IMR-90 (cell line): ENCODE measurements at regions not wholly inside any gene's neighbourhood (a gene's known extent, or its start where the extent isn't known, plus 50 kb on each side); places are given as distances from the start of the nearest gene placed in this dataset.
A peak's percentile ranks its signal among the peaks of the same experiment; 100 is the strongest.

ENCODE experiments used
- ATAC-seq: fragments of 200-7000 bp; cut with Tn5 transposase; 2 replicates; pipeline ENCODE4 v1.9.1; 2020; ENCODE audit warnings: low read depth, mild to moderate bottlenecking, moderate library complexity
- BruUV-seq: library from RNA; stranded (reverse); fragments of 400-500 nt; replicated peaks from 2 replicates; lab custom pipeline; 2021; lab: Mats Ljungman, UMichigan
- CTCF ChIA-PET: fragments of 300-600 bp; formaldehyde crosslinking; extraction: SDS; loops from one replicate; lab custom pipeline; 2021; ENCODE audit warnings: antibody characterized with exemption; lab: Yijun Ruan, JAX
- POLR2A ChIA-PET: fragments of 300-600 bp; sonication (Branson Sonifier 250); formaldehyde crosslinking; loops from one replicate; lab custom pipeline; 2022; ENCODE audit warnings: antibody characterized with exemption; ENCODE audit not compliant: unreplicated experiment; lab: Charles Lee
- DNase-seq: peaks from one replicate; pipeline ENCODE4 v3.0.0; 2013
- H2AFZ ChIP-seq: replicated peaks from 2 replicates; pipeline ENCODE3; 2013; ENCODE audit warnings: low read length, mild to moderate bottlenecking; ENCODE audit not compliant: poor library complexity
- H2AK5ac ChIP-seq: 2 replicates; pipeline ENCODE4 v1.6.1; 2013; ENCODE audit warnings: low read depth, low read length, inconsistent platforms
- H2AK9ac ChIP-seq: replicated peaks from 2 replicates; pipeline ENCODE3; 2013; ENCODE audit warnings: mild to moderate bottlenecking, low read depth, low read length, moderate library complexity; ENCODE audit not compliant: poor library complexity
- H2BK120ac ChIP-seq: 2 replicates; pipeline ENCODE4 v1.6.1; 2013; ENCODE audit warnings: low read depth, low read length, inconsistent platforms
- H2BK15ac ChIP-seq: 3 replicates; pipeline ENCODE4 v1.6.1; 2013; ENCODE audit warnings: low read depth, low read length, inconsistent platforms
- H2BK20ac ChIP-seq: 2 replicates; pipeline ENCODE4 v1.6.1; 2013; ENCODE audit warnings: low read depth, mild to moderate bottlenecking, inconsistent platforms, low read length, moderate library complexity
- H2BK5ac ChIP-seq: 2 replicates; pipeline ENCODE4 v1.6.1; 2013; ENCODE audit warnings: mild to moderate bottlenecking, low read depth, low read length, inconsistent platforms; ENCODE audit not compliant: poor library complexity, severe bottlenecking
- H3K14ac ChIP-seq: replicated peaks from 2 replicates; pipeline ENCODE4 v1.6.1; 2013; ENCODE audit warnings: low read depth, low read length, inconsistent platforms
- H3K18ac ChIP-seq: 2 replicates; pipeline ENCODE4 v1.6.1; 2013; ENCODE audit warnings: low read depth, low read length, control low read depth
- H3K23ac ChIP-seq: 2 replicates; pipeline ENCODE4 v1.6.1; 2013; ENCODE audit warnings: low read depth, low read length, inconsistent platforms
- H3K27ac ChIP-seq: 2 replicates; pipeline ENCODE4 v1.5.1; 2013; ENCODE audit warnings: mild to moderate bottlenecking, control low read depth, low read length; ENCODE audit not compliant: insufficient read depth
- H3K27me3 ChIP-seq: 2 replicates; pipeline ENCODE4 v1.6.1; 2013; ENCODE audit warnings: low read length; ENCODE audit not compliant: control insufficient read depth, insufficient read depth
- H3K36me3 ChIP-seq: 2 replicates; pipeline ENCODE4 v1.6.1; 2013; ENCODE audit warnings: low read length, mixed read lengths; ENCODE audit not compliant: control insufficient read depth, insufficient read depth
- H3K4ac ChIP-seq: 2 replicates; pipeline ENCODE4 v1.6.1; 2013; ENCODE audit warnings: low read depth, low read length, inconsistent platforms
- H3K4me1 ChIP-seq: 2 replicates; pipeline ENCODE4 v1.6.1; 2013; ENCODE audit warnings: low read length, mixed read lengths; ENCODE audit not compliant: control insufficient read depth, insufficient read depth
- H3K4me2 ChIP-seq: 2 replicates; pipeline ENCODE4 v1.6.1; 2013; ENCODE audit warnings: low read depth, mild to moderate bottlenecking, control low read depth, low read length, moderate library complexity
- H3K4me3 ChIP-seq: 2 replicates; pipeline ENCODE4 v1.5.1; 2013; ENCODE audit warnings: low read depth, mild to moderate bottlenecking, control low read depth, low read length, moderate library complexity; ENCODE audit not compliant: insufficient read depth
- H3K56ac ChIP-seq: 2 replicates; pipeline ENCODE4 v1.6.1; 2013; ENCODE audit warnings: low read length, inconsistent platforms; ENCODE audit not compliant: insufficient read depth; ENCODE audit errors: extremely low read depth
- H3K79me1 ChIP-seq, 2 experiments: 2 replicates each; pipeline ENCODE4 v1.6.1; 2013; ENCODE audit warnings: low read length in 2 of 2, inconsistent platforms in 1 of 2, low read depth in 1 of 2
- H3K9ac ChIP-seq: 2 replicates; pipeline ENCODE4 v1.6.1; 2013; ENCODE audit warnings: low read depth, low read length, control low read depth
- H3K9me1 ChIP-seq: 2 replicates; pipeline ENCODE4 v1.6.1; 2013; ENCODE audit warnings: low read length, inconsistent platforms; ENCODE audit not compliant: insufficient read depth
- H3K9me3 ChIP-seq: 2 replicates; pipeline ENCODE4 v1.6.1; 2013; ENCODE audit warnings: low read length; ENCODE audit not compliant: control insufficient read depth, insufficient read depth
- H4K20me1 ChIP-seq: 2 replicates; pipeline ENCODE4 v1.6.1; 2013; ENCODE audit warnings: low read length, inconsistent platforms; ENCODE audit not compliant: insufficient read depth
- H4K5ac ChIP-seq: 2 replicates; pipeline ENCODE4 v1.6.1; 2013; ENCODE audit warnings: mild to moderate bottlenecking, low read depth, low read length, control low read depth
- H4K8ac ChIP-seq, 2 experiments: 2 replicates each; pipeline ENCODE4 v1.6.1; 2013; ENCODE audit warnings: low read depth in 2 of 2, low read length in 2 of 2, control low read depth in 1 of 2, inconsistent platforms in 1 of 2
- H4K91ac ChIP-seq: 2 replicates; pipeline ENCODE4 v1.6.1; 2013; ENCODE audit warnings: low read depth, low read length, inconsistent platforms; ENCODE audit not compliant: insufficient read depth
- BHLHE40 ChIP-seq: fragments of 150-350 bp; IDR thresholded peaks from 2 replicates; pipeline ENCODE4 v1.6.1; 2016; ENCODE audit warnings: mild to moderate bottlenecking, low read depth, low read length
- CEBPB ChIP-seq: IDR thresholded peaks from 2 replicates; pipeline ENCODE4 v1.6.1; 2012; ENCODE audit warnings: low read depth, low read length, improper control_type of control experiment
- CTCF ChIP-seq: conservative IDR thresholded peaks from 2 replicates; pipeline ENCODE4 v1.5.1; 2012; ENCODE audit warnings: mild to moderate bottlenecking, low read depth, low read length, improper control_type of control experiment
- RCOR1 ChIP-seq: IDR thresholded peaks from 2 replicates; pipeline ENCODE4 v1.6.1; 2012; ENCODE audit warnings: mild to moderate bottlenecking, low read length, improper control_type of control experiment; ENCODE audit not compliant: insufficient replicate concordance
- WGBS, 2 experiments: methylation state at CpG; one replicate each; pipeline versions ENCODE4 v1.1.5 to v1.1.7; 2013; ENCODE audit warnings: missing lambda C conversion rate in 2 of 2; ENCODE audit not compliant: insufficient read length in 1 of 2; ENCODE audit errors: extremely low coverage in 2 of 2; 5-methylcytosine and 5-hydroxymethylcytosine counted together
- dilution Hi-C: fragments of 300-500 bp; cut with HindIII; formaldehyde crosslinking; loops from one replicate; pipeline ENCODE4 v1.14.3; 2018; ENCODE audit warnings: low sequenced_read_pairs; ENCODE audit not compliant: unreplicated experiment
- in situ Hi-C: fragments of 300-500 bp; cut with MboI; formaldehyde crosslinking; loops from 3 replicates; pipeline ENCODE4 v1.14.3; 2019; ENCODE audit warnings: low sequenced_read_pairs, inconsistent platforms, mixed read lengths
- intact Hi-C: fragments of 100-400 bp; cut with micrococcal nuclease; formaldehyde crosslinking; loops from 2 replicates; pipeline ENCODE4 v1.10.0; 2022

GRCh38 chr1:245086389-245086969 is 68.3 kb upstream of the KIF26B start:
- in situ Hi-C loops (loop anchor here (10.0 kb wide), 1 partner anchor 918 kb away; no protein-coding TSS in a partner anchor), intact Hi-C loops (loop anchor here (2.0 kb wide), 1 partner anchor 68 kb away; the partner anchor contains the start of gene KIF26B), dilution Hi-C loops (no loop called here)
- Histone ChIP-seq H2AK9ac (no peak overlapping the region), H3K4ac (peak overlapping the region; percentile 94), H3K9ac (no peak overlapping the region; the same call in 1 of the 2 replicates), H4K20me1 (peaks cover 4% of the 10 kb centered on the region; the same call in 1 of the 2 replicates), H2BK20ac (peak overlapping the region; percentile 90), H2AFZ (no peak overlapping the region), H3K23ac (peak overlapping the region; percentile 32; the same call in 1 of the 2 replicates), H3K14ac (peak overlapping the region; percentile 48), H2BK5ac (peak overlapping the region; percentile 79), H4K8ac (peak overlapping the region; percentile 1 to 67; a peak in 3 of 4 replicates), H3K4me3 (no peak overlapping the region), H3K9me3 (no peaks in the 10 kb centered on the region), H3K4me1 (peaks cover 17% of the 10 kb centered on the region), H2AK5ac (peak overlapping the region; percentile 91), H3K27ac (peak overlapping the region; percentile 72), H3K27me3 (no peaks in the 10 kb centered on the region), H3K79me1 (peaks cover 0 to 5% of the 10 kb centered on the region in 2 experiments; a peak in 2 of 4 replicates), H4K91ac (peak overlapping the region; percentile 64), H4K5ac (peak overlapping the region; percentile 28; the same call in 1 of the 2 replicates), H2BK120ac (peak overlapping the region; percentile 88), H3K18ac (peak overlapping the region; percentile 81), H3K9me1 (peaks cover 16% of the 10 kb centered on the region), H2BK15ac (peak overlapping the region; percentile 77; the same call in 2 of the 3 replicates), H3K56ac (0 out of 2 replicates have a peak overlapping the region, but pooled peaks have one; percentile 18), H3K36me3 (no peaks in the 10 kb centered on the region), H3K4me2 (peak overlapping the region; percentile 27)
- WGBS, 2 experiments, result no CpG with 5 or more reads among the region's 4 CpGs
- ATAC-seq (peak; percentile 51), DNase-seq (peak; percentile 80)
- CTCF ChIA-PET, result no interaction called here
- TF ChIP-seq RCOR1, result no peak
- TF ChIP-seq CEBPB, result peak; percentile 95
- peak; percentile 34; the same call in 1 of the 2 replicates for TF ChIP-seq BHLHE40
- no peak for TF ChIP-seq CTCF
- POLR2A ChIA-PET, result interaction anchor here (0.6 kb wide), 1 partner anchor 68 kb away, joined by 3 read pairs; the partner anchor contains the start of gene KIF26B
- no TSS peak for BruUV-seq
